CD4-positive, alpha-beta T cell treated with Interferon alpha-2 for 1 hour (primary cell): ENCODE measurements at regions not wholly inside any gene's neighbourhood (a gene's known extent, or its start where the extent isn't known, plus 50 kb on each side); places are given as distances from the start of the nearest gene placed in this dataset.

Experiments used
- DNase-seq, 2 donors: peaks; one replicate each; pipeline ENCODE4 v3.0.0-alpha.2; 2020 to 2022

DNA sequence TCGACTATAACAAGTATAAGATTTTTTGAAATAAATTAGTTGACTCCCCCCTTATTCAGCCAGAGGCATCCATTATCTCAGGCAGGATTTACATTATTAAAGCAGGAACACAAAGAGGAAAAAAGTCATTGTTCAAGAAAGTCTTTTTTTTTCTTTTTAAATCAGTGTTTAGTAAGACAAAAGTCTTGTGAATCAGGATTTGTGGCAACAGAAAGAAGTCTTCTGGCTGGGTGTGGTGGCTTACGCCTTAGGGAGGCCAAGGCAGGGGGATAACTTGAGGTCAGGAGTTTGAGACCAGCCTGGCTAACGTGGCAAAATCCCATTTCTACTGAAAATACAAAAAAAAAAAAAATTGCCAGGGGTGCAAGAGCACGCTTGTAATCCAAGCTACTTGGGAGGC, 505.5 kb downstream of the LMO4 start:
- no peak for DNase-seq

DNA sequence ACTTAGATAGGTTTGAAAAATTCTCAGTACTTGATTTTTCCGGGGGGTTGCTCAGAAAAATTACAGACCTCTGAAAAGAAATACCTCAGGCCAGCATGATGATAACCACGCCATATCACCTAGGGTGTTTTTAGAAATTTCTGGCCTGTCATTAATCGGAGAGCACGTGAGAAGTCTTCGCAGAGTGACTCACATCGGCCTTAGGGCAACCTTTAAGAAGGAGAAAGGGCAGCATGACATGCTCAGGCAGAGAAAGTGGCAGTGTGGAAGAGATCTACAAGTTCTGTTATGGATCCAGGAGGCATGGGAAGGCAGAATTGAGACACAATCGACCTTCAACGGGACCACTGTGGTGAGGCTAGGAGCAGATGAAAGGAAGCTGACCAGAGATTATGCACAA, 506.3 kb downstream of the LMO4 start:
- no peak for DNase-seq

DNA sequence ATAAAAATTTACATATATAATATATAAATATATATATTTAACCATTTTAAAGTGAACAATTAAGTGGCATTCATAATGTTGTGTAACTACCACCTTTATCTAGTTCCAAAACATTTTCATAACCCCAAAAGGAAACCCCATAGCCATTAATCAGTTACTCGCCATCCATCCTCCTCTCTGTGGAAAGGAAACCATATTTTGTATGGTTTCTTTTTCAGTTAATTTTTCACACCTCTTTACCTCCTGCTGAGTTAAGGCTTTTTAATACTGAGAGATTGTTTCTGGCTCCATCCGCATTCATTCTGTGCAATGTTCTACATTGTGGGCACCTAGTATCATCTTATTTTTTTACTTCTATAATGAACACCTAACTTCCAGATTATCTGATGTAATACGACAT, 512.1 kb downstream of the LMO4 start:
- DNase-seq: no peak

DNA sequence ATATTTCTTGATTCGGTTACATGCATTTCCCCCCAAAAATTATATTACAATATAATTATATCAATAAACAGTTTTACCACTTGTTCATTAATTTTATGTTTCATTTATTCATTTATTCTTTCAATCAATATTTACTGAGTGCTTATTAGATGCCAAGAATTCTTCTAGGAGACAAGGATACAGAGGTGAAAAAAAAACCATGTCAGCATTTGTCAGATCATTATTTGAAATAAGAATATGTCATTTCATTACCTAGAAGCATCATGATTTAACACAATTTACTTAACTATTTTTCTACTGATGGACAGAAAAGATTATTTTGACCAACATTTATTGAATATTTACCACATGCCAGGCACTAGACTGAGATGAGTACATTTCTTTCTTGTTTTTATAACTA, 512.7 kb downstream of the LMO4 start:
- no peak for DNase-seq

DNA sequence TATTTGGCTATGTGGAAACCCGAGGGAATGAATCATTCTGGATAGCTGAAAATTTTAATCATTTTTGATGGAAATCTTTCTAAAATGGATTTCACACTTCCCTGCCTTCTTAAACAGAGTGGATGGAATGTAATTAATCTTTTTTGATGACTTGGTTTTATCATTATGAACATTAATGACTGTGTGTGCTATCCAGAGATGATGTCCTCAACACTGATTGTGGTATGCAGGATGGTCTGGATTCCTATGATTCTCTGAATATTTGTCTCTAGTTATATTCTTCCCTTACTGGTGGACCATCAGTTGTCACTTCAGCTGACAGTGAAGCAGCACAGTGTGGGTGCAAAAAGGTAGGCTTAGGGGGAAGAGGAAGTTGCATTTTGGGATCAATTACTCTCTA, 513.5 kb downstream of the LMO4 start:
- no peak for DNase-seq

- no peak for DNase-seq
Measured at GRCh38 chr1:87844251-87844650, 515.6 kb downstream of the LMO4 start.

DNA sequence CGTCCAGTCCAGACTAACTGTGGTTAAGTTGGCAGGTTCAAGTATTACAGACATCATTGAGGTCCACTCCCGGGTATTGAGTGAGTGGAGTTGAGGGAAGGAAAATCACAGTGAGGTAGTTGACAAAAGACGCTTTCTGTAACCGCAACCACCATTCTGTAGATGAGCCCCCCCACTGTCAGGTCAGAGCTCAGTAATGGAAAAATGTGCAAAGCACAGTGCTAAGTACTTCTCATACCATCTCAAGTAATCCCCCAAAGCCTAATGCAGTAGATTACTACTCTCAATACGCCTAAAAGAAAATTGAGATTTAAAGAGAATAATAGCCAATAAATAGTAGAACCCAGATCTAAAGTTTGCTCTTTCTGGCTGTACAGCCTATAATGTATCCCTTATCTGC, 522.8 kb downstream of the LMO4 start:
- DNase-seq: no peak

DNA sequence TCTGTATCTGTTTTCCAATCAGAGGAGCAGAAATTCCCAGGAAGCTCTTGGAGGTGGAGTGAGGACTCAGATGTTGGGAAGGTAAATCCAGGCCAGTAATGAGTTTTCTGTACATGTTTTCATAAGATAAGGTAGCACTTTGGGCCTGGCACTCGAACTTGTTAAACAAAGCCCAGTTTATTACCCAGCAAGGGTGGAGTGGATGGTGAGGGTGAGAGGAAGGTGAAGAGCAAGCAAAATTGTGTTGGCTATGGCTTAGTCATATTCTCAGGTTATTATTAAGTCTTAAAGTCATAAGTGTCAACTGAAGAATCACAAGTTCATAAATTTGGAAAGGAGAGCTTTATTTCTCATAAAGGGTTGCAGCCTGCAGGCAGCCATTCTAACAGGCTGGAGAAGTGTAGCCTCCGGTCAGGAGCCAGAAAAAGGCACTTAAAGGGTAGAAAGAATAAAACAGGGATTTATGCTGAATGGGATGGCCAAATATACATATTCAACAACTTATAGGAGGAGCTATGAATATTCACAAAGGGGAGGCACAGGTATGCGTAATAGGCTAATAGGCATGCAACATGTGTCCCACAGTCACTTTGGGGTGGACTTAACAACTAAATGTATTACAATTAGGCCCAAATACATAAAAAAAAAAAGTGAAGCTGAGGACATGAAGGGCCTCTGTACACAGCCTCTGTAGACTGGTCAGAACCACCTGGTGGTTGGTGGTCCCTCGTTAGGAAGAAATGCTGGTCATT, 523.9 kb downstream of the LMO4 start:
- DNase-seq: no peak

DNA sequence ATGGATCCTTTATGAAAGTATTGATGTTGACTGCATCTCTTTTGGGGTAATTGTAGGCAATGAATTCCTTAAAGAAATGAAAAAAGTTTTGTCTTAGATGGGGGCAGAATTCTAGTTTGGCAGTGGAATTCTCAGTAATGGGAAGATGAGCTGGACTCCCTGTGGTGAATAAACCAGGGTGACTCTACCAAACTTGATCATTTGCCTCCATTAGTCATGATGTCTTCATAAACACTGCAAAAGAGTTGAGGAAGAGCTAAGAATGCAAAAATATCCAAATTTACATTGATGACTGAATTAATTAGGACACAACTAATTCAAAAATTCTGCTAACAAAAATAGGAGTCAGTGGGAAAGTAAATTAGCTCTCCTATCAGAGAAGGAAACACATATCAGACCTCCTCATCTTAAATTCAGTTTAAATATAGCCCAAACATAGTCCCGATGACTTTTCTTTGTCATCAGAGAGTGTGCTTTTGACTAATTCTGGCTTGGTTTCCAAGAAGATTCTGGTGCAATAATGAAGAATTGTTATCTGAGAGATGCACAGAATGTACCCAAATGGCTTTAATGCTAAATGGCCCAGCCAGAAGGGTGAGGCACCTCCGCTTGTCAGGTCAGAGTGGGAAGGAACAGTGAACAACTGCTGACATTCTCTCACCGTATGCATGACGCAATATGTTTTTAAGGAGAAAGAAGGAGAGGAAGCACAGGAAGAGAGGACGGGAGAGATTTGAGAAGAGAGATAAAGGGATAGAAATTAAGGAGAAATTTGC, 525.1 kb downstream of the LMO4 start:
- no peak for DNase-seq

- no peak for DNase-seq
Measured at GRCh38 chr1:87863317-87863716, 534.6 kb downstream of the LMO4 start.

DNA sequence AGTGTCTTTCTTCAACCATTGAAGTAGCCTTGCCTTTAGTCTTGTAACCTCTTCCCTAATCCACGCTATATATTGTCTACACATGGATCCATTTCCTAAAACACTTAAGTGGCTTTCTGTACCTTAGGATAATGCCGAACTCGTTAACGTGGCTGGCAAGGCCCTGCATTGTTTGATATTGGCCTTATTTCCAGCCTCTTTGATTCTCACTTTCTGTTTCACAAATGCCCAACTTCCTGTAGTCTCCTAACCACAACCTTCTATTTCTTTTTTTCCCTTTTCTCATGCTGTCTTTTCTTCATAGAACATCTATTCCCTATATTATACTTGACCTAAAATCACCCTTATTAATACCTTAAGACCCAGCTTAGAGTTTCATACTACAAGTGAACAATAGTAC, 536.0 kb downstream of the LMO4 start:
- DNase-seq: no peak

DNA sequence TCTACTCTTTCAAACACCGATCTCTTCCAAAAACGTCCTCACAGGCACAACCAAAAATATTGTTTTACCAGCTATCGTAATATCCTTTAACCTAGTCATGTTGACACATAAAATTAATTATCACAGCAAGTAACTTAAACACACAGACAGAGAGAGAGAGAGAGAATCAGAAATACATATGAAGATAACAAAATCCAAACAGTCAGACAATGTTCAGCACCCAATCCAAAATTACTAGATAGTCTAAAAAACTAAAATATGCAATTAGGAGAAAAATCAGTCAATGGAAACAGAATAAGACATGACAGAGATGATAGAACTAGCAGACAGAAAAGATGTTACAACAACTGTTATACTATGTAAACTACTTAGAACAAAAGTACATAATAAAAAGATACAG, 537.7 kb downstream of the LMO4 start:
- DNase-seq: no peak

DNA sequence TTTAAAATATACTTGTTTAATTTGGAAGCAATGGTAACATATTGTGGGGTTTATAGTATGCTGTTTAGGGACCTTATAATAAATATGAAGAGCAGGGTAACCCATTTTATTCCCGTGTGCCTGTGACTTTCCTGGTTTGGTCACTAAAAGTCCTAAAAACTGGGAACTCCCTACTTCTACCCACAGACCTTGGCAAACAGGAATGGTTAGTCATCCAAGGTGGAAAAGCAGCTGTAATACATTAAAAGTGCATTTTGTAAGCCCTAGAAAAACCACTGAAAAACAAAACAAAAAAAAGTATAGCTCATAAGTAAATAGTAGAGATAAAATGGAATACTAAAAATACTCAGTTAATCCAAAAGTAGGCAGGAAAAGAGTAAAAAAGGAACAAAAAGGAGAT, 538.9 kb downstream of the LMO4 start:
- no peak for DNase-seq

GRCh38 chr1:87869567-87869966, 540.9 kb downstream of the LMO4 start:
- DNase-seq: peak; percentile 3 to 9

DNA sequence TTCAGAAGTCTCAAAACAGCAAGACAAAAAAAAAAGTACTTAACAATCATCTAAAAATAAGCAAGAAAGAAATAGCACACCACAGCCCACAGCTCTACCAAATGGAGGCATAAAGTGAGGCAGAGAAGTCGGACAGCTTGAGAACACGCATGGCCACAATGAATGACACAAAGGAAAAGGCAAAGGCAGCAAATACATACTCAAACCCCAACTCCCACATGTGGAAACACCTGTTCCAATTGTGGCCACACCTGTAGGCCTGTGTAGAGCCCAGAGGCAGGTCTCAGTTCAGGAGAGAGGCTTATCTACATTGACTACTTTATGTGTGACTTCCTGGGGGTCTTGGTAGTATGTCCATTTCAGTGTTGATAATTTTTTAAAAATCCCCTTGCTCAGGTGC, 543.5 kb downstream of the LMO4 start:
- DNase-seq: no peak

DNA sequence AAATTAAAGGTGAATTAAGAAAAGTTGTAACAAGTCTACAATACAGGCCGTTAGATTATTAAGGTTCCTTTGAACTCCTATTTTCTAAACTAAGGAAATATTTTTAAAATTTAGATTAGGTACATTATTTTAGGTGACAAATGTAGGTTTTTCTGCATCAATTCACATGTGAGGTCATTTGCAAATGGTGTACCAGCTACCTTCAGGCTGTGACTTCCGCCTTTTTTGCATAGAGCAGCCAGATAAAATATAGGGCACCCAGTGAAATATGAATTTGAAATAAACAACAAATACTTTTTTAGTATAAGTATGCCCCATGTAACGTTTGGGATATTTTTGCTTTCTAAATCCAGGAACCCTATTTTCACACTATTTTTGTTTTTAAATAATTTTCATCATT, 544.0 kb downstream of the LMO4 start:
- DNase-seq: no peak

DNA sequence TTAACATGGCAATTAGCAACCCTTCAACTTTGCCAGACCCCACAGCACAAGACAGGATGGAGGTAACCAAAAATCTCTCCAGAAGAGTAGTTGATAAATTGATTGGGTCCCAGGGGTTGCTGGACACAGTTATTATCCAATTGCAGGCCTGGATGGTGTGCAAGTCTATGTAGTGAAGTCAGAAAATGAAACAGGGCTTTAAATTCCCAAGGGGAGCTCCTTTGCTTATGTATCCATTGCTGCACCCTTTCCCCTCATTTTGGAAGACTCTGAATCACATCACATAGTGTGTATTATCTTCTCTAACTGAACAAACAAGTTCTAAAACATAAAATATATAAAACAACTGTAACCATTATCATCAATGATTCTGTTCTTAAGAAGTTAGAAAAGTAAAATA, 550.2 kb downstream of the LMO4 start:
- no peak for DNase-seq

DNA sequence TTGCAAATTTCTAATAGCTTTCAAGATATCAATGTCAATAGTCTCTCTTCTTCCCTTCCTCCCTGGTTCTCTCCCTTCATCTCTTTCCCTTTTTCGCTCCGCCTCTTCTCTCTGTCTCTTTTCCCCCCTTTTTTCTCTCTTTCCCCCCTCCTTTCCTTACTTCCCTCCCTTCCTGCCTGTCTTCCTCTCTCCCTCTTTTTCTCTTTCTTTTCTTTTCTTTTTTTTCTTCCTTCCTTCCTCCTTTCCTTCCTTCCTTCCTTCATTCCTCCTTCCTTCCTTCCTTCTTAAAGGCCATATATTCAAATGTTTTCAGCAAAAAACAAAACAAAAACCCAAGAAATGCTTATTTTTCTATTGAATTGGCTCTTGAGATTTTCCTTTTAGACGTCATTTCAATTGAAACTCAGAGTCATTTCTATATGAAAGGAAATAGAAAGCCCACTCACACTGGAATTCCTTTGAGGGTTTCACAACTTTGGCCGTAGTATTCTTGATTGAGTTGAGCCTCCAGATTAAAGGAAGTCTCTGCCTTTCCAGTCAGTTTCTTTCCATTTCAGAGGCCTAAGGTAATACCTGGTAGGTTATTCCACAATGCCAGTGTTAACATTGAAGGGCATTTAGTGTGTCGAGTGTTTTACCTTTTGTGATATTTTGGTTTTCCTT, 551.5 kb downstream of the LMO4 start:
- no peak for DNase-seq

GRCh38 chr1:87880764-87881163, 552.1 kb downstream of the LMO4 start:
- no peak for DNase-seq

DNA sequence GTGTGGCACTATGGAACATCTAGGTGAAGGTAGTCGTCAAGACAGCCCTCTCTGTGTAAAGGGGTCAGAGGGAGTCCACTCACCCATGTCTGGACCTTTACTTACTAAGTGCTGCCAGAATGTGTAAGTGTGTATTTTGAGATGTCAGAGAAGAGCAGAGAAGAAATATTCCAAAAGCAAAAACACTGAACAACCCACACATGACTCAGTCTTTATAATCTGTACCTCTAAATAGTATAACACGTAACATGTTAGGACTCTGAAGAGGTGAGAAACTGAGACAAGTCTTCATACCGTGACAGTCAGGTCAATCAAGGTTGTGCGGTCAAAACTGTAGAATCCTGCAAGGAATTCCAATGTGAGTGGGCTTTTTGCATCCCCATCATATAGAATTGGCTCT, 555.2 kb downstream of the LMO4 start:
- no peak for DNase-seq

DNA sequence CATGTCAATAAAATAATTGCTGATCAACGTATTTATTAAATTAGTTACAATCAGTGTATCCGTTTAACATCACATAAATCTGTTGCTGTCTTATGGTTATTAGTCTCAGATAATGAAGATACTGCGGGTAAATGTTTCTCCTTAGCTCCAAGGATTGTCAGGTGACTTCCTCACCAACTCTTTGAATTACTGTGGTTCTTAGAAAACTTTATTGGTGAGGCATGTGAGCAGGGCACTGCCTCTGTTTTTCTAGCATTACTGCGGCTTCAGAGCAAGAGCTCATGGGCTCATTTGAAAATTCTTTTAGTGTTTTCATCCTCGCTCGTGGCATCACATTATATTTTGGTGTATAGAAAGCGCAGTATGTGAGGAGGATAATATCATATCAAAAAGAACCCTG, 555.9 kb downstream of the LMO4 start:
- no peak for DNase-seq

GRCh38 chr1:87885278-87886025, 556.8 kb downstream of the LMO4 start:
- no peak for DNase-seq

- DNase-seq: no peak
Measured at GRCh38 chr1:87887100-87887499, 558.4 kb downstream of the LMO4 start.
